ENCODE measurements at regions not wholly inside any gene's neighbourhood (a gene's known extent, or its start where the extent isn't known, plus 50 kb on each side); places are given as distances from the start of the nearest gene placed in this dataset.

DNA sequence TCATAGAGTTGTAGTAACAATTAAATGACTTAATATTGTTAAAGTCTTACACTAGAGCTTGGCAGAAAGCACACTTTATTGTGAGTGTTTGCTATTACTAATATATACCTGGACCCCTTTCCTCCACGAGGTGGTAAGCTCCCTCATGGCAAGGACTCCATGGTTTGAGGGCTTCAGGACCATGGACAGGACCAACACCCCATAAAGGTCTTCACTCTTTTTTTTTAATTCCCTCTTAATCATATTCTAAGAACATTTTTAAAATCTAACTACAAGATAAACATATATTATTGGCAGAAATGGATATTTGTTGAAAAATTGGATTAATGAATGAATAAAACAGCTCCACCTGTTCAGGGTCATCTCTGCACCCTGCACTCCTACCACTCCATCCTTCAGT lies 154.5 kb downstream of the CBLN1 start:
- no peak for DNase-seq

DNA sequence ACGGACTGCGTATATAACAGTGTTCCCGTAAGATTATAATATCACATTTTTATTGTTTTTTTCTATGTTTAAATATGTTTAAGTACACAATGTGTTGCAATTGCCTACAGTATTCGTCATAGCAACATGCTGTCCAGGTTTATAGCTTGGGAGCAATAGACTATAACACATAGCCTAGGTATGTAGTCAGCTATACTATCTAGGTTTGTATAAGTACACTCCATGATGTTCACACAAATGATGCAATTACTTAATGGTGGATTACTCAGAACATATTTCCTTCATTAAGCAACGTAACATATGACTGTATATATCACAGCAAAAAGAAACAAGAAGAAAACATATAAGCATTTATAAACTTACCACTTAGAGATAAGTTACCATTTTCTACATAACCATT lies 160.0 kb downstream of the CBLN1 start:
- no peak for DNase-seq

DNA sequence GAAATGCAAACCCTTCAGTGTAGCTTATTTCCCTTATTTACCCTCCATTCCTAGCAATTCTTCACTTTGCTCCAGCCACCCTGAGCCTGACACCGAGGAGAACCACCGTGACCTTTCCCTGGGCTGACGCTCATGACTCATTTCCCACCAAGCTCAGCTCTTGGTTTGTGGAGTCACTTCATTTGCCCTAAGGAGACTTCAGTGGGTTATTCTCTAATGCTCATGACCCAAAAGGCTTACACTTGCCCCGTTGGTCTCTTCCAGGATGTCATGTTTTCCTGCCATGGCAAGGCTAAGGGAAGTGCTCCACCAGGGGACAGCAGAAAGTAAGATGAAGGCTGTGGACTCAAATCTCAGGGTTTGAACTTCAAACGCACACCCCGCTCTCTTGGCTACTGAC lies 161.0 kb downstream of the CBLN1 start:
- DNase-seq: no peak

DNA sequence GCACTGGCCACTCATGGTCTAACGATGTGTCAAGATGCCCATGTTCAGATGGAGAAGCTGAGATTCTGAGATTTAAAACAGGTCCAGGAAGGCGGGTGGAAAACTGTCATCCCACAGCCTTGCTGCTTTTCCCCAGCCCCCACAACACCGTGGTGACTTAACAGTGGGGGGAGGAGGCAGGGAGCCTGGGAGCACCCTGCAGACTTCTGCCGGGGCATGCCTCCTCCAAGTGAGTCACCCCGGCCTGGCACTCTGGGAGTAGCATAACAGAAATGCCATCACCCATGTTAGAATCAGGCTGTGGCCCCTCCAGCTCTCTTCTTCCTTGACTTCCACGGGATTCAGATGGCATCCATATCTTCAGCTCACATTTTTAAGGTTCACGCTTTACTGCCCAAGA lies 164.8 kb downstream of the CBLN1 start:
- DNase-seq: no peak

DNA sequence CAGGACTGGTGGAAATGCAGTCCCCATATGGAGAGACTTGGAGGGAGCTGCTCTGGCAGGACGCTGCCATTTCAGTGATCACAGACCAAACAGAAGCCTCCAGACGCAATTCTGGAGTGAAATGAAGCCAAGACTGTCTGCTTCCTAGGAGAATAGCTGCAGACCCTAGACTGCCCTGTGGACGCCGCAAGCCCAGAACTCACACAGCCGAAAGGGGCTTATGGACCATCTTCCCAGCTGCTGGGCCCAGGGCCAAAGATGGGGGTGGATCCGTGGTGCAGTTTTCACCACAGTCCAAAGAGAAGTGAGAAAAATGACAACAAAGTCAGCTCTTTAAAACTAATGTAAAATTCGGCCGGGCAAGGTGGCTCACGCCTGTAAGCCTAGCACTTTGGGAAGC lies 165.7 kb downstream of the CBLN1 start:
- DNase-seq: no peak

DNA sequence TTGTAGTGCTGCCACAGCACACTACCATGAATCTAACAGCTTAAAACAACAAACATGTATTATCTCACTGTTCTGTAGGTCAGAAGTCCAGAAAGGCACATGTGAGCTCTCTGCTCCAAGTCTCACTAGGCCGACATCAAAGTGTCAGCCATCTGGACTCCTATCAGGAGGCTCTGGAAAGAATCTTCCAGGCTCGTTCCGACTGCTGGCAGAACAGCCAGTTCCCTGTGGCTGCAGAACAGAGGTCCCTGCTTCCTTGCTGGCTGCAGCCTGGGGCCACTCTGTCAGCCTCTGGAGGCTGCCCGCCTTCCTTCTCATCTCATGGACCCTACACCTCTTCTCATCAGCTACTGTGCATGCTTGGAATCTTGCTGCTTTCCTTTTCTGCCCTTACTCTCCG lies 168.9 kb downstream of the CBLN1 start:
- no peak for DNase-seq

DNA sequence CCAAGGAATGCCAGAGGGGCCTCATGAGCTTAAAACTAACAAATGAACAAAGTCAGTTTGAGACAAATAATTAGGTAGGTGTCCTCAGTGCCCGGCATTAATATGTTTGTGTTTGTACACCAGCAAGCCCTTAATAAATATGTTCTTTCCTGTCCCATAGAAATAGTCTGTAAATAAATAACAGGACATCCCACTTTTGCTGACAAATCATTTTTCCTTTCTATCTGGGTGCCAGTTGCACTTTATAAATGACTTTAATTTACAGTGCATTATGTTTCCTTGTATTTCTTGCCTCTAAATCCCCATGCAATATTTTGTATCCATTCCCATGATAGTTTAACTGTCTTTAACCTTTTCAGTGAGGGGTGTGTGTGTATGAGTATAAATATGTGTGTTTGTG lies 170.3 kb downstream of the CBLN1 start:
- DNase-seq: no peak

DNA sequence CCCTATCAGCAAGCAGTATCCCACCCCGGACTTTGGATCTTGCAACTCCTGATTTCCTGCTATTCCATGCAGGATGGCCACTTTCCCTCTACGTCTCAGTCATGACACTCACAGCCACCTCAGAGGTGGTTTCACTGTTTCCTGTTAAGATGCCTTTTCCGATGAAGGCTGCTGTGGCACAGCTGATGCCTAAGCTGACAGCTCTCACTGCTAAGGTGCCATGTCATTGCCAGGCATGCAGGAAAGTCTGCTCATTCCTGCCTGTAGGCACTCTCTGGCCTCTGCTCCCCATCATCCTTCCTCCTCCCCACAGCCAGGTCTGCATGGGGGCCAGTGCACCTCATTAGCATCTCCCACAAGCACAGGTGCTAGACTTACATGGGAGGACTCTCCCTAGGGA lies 173.0 kb downstream of the CBLN1 start:
- no peak for DNase-seq

DNA sequence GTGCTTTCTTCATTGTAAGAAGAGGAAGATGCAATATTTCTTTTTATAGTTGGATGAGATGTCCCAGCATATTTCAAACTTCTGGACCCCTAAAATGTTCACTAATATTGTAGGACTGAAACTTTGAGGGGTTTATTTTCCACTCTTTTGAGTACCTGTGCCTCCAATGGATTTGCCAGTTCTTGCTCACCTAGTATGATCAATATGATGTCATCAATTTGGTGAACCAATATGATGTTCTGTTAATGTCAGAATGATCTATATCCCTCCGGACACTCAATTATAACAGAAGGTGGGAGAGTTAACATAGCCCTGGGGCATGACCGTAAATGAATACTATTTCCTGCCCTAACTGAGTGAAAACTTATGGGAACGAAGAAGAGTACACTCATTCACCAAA lies 178.3 kb downstream of the CBLN1 start:
- DNase-seq: no peak

DNA sequence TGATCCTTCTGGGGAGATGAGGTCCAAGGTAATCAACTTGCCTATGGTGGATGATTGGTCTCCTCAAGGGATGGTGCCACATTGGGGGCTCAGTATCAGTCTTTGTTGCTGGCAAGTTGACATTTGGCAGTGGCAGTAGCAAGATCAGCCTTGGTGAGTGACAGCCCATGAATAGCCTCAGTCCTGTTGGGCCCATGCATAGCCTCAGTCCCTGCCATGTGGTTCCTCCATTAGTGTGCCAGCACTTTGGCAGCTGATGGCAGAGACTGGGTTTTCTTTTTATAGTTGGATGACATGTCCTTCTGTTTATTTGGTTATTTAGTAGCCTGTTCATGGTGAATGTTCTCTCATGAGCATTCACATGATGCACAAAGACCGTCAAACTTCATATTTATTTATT lies 179.6 kb downstream of the CBLN1 start:
- no peak for DNase-seq

DNA sequence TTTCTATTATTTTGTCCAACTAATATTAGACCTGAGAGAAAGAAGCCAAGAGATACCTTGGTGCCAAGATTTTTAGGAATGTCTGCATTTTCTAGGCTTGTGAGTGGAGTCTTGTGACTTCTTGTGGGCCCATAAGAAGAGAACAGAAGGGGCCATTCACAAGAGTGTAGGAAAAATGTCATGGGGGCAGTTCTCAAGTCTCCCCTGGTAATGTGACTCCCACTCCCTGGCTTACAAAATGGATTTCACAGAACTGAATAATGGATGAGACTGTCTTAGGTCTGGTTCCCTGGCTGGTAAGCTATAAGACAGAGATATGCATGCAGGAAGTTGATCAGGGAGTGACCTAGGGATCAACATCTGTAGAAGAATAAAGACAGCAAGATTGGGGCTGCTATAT lies 181.3 kb downstream of the CBLN1 start:
- no peak for DNase-seq

DNA sequence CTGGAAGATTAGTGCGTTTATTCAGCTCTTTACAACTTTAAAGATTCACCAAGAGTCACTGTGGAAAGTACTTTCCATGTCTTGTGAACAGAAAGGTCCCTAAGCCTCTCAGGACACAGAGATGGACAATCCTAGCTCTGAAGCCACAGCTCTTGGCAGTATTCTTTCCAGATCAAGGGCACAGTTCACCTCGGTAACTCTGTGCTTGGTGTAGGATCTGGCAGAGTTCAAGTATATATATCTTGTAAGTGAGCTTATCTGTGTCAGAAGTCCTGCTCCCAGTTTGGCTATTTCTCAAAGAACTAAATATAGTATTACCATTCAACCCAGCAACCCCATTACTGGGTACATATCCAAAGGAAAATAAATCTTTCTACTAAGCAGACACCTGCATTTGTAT lies 183.7 kb downstream of the CBLN1 start:
- DNase-seq: no peak

DNA sequence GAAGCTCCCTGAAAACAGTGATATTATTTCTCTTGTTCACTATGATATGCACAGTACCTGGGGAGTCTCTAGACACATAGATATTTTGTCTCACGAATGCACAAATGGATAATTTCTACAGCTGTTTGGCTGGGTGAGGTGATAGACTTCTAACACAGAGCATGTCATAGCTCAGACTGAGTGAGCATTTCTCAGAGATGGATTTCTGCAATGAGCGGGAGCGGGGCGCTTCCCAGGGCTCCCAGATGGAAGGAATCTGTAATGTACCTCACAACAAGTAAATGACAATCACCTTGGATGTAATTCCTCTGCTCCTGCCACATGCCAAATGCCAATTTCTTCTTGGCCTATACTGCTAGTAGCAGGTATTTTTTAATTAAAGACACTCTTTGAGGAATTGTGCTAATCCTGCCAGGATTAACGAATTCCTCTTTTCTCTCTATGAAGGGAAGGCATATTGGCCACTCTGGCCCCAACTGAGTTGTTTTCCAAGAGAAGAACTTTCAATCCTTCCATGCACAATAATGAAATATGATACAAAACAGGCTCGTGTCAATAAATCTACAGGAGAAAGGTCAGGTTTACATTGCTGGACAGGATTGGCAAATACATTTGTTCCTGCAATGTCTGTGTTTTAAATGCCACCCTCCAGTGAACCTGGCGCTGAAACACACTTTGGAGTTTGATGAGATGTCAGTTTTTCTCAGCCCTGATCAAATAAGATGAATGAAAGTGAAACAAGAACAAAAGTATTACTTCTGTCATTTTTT lies 185.3 kb downstream of the CBLN1 start:
- no peak for DNase-seq

DNA sequence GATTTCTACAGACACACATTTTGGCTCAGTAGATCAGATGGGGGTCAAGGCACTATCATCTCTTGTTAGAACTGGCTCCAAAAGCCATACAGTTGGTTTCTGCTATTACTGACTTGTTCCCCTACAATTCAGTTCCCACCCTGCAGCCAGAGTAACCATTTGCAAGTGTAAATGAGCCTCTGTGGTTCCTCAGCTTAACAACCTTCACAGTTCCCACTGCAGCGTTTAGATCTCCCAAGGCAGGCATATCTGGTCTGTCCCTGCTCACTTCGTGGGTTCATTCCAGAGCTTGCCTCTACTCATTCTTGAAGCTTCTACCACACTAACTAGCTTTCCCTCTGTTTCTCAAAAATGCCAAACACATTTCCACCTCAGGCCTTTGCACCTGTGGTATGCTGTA lies 186.1 kb downstream of the CBLN1 start:
- DNase-seq: no peak

DNA sequence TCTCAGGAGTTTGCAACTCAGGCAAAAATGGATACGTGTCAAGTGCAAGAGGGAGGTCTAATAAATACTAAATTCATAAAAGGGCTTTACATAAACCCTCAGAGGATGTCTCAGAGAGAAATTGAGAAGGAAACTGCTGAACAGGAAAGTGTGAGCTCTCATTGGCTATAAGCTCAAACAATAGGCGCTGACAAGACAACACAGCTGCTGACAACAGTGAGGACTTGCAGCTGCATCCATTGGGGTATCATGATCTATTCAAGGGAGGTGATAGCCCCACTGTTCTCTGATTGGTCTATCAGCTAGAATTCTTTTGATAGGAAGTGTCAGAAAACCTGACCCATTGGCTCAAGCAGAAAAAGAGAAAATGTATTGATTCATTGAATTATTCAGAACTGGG lies 187.2 kb downstream of the CBLN1 start:
- no peak for DNase-seq

DNA sequence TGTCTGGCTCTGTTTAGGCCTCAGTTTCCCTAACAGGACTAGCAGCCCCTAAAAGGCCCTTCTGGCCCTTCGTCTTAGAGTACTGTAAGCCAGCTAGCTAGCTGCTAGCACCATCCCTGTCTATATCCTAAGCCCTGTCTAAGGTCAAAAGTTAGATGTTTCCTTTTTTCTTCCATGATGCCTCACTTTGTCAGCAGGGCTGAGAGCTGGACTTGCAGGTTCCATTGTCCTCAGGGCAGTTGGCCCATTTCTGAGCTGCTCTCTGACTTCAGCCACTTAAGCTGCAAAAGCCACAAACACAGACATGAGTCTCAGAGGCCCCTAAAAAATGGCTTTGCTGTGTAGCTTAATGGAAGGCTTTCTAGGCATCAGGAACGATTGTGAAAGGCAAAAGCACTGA lies 187.7 kb downstream of the CBLN1 start:
- DNase-seq: no peak

DNA sequence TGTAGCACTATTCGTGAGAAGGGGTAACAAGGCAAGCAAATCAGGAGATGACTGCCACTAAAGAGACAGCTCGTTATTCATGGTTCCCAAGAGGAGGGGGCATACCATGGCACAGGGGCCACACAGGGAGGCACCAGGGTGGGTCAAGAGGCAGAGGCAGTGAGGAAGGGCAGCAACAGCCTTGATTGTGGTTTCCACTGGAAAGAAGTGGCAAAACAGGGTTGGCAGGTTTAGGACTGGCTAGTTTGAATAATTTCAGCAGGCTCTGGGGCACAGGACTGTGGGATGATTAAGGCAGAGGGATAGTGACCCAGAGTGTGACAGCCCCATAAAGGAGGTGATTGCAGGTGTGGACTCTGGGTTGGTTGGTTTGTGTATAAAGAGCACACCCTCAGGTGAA lies 188.9 kb downstream of the CBLN1 start:
- no peak for DNase-seq

DNA sequence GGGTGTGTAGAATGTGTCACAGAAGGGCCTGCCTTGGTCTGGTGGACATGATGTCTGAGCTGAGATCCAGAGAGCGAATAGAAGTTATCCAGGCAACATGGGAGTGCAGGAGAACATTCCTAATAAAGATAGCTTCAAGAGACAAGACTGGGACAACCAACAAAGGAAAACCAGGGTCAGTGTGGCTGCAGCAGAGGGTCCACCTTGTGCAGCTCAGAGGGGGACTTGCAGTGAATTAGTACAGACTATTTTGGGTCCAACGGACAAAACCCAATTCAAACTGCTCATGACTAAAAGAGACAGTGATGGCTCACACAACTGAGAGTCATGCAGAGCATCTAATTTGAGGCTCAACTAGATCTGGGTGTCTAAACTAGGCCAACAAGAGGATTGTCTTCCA lies 192.1 kb downstream of the CBLN1 start:
- DNase-seq: no peak

DNA sequence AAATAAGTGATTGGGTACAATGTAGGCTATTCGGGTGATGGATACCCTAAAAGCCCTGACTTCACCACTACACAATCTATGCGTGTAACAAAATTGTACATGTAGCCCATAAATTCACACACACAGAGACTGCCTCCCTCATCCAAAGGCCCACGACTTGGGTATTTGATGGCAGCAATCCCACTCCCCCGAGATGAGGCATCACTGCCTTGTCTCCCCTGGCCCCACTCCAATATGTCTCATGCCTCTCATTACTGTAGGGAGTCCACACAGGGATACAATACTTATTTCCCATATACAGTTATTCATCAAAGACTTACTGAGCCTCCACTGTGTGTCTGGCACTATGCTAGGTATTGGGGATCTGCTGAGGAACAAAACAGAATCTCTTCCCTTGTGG lies 192.6 kb downstream of the CBLN1 start:
- no peak for DNase-seq

DNA sequence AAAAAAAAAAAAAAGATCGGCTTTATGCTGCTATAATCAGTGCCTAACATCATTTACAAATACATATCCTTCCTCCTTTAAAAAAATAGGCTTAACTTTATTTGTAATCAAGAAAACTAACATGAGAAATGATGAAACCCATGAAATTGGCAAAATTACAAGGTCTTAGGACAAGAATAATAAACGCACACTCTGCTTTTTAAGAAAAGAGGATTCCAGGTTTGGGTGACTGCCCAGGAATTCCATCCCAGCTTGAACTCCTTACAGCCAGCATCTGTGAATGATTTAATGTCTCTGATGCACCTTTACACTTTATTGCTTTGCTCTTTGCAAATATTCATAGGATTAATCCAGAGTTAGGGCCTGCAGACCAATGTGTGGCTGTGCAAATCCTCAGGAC lies 196.0 kb downstream of the CBLN1 start:
- DNase-seq: no peak

DNA sequence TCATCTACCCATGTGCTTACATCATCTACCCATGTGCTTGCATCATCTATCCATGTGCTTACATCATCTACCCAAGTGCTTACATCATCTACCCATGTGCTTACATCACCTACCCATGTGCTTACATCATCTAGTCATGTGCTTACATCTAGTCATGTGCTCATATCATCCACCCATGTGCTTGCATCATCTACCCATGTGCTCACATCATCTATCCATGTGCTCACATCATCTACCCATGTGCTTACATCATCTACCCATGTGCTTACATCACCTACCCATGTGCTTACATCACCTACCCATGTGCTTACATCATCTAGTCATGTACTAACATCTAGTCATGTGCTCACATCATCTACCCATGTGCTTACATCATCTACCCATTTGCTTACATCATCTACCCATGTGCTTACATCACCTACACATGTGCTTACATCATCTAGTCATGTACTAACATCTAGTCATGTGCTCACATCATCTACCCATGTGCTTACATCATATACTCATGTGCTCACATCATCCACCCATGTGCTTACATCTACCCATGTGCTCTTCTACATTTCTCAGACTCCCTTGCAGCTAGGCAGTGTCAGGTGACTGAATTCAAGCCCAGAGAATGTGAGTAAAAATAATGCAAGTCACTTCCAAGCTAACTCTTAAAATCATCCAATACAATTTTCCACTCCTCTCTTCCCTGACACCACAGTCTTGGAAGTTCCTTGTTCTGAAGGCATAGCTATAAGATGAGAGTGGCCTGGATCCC lies 196.8 kb downstream of the CBLN1 start:
- no peak for DNase-seq

DNA sequence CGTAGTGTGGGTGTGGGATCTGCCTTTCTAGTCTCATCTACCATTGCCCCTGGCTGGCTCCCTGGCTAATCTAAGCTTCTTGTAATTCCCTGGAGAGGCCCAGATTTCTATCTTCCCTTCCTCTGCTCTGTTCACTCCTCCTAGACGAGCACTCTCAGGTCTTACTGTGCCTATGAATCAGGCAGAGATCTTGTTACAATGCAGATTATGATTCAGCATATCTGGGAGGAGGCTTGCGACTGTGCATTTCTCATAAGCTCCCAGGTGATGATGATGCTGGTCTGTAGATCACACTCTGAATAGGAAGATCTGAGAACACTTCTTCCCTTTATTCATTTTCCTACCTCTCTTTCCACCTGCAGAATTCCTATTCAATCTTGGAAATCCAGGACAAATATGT lies 200.1 kb downstream of the CBLN1 start:
- no peak for DNase-seq

DNA sequence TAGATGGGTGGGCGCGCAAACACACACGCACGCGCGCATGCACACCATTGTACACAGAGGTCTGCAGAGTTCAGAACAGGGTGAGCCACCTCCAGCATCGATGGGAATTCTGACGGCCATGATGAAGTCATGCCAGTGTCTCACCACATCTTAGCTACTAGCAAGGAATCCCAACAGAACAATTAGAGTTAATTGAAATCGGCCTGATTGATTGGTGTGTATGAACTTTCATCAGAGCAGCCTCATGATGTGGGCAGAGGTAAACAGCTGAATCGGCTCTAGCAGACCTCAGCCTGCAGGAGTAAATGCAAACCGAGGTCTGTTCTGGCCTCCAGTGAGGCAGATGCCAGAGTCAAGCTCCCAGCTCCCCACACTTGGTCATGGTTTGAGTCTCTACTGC lies 200.6 kb downstream of the CBLN1 start:
- no peak for DNase-seq

DNA sequence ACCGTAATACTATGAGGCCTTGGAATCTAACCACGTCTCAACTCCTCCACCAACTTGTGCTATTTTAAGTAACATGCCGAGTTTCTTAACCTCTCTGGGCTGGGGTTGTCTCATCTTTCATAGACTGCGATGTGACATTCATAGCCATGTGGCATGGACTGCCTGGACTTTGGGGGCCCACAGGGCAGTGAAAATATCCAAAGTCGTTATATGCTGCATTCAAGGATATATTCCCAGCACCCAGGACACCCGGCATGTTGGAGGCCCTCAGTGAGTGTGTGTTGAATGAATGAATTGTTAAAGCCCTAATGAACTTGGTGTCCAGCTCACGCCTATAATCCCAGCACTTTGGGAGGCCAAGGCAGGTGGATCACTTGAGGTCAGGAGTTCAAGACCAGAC lies 203.1 kb downstream of the CBLN1 start:
- no peak for DNase-seq

DNA sequence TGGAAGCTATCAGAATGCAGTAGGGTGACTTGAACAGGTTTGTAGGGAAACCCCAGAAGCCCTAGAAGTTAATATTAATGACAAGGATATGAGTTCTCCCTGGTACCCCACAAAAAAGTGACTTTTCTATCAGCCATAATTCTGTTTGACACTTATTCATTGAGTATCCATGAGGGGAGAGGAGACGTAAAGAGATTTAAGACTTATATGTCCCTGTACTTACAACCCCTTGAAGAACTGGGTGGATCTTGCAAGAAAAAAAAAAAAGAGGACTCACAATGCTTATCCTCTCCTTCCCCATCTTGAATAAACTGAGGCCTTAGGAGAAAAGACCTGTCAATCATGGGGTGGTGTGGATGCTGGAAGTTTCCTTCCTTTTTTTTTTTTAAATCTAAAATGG lies 203.5 kb downstream of the CBLN1 start:
- no peak for DNase-seq

Measured in stimulated activated CD4-positive, alpha-beta T cell treated with anti-CD3 and anti-CD28 coated beads, Interleukin-2, amount 100 ng/mL, for 24 hours (primary cell).